GM12878 (cell line): ENCODE measurements at regions not wholly inside any gene's neighbourhood (a gene's known extent, or its start where the extent isn't known, plus 50 kb on each side); places are given as distances from the start of the nearest gene placed in this dataset.

Source experiments
- ATAC-seq: fragments of 200-7000 bp; cut with Tn5 transposase; 3 replicates; pipeline ENCODE4 v1.9.1; 2020; ENCODE audit warnings: mild to moderate bottlenecking, moderate library complexity
- BruUV-seq: library from RNA; stranded (reverse); fragments of 400-500 nt; replicated peaks from 2 replicates; lab custom pipeline; 2021; lab: Mats Ljungman, UMichigan
- CTCF ChIA-PET: fragments of 300-600 bp; sonication (Branson Sonifier 250); formaldehyde crosslinking; extraction: SDS; loops from one replicate; lab custom pipeline; 2021; ENCODE audit warnings: inconsistent platforms; lab: Yijun Ruan, JAX
- POLR2A ChIA-PET: fragments of 350-600 bp; formaldehyde crosslinking; extraction: SDS; loops from one replicate; lab custom pipeline; 2021; ENCODE audit warnings: inconsistent platforms; lab: Charles Lee
- RAD21 ChIA-PET: fragments of 300-600 bp; sonication (Branson Sonifier 250); formaldehyde crosslinking; loops from one replicate; lab custom pipeline; 2023; ENCODE audit warnings: antibody characterized with exemption; ENCODE audit not compliant: unreplicated experiment; lab: Charles Lee
- SMC1A ChIA-PET: fragments of 300-600 bp; sonication (Branson Sonifier 250); formaldehyde crosslinking; loops from one replicate; lab custom pipeline; 2023; ENCODE audit not compliant: unreplicated experiment, uncharacterized antibody; lab: Charles Lee
- DNase-seq: peaks from one replicate; pipeline ENCODE4 v3.0.0-alpha.2; 2011; ENCODE audit warnings: low read depth, low spot score
- FAIRE-seq: peaks from 3 replicates; lab custom pipeline; 2011; peaks lifted over from hg19 to GRCh38; lab: Jason Lieb, UNC
- H2AFZ ChIP-seq: 2 replicates; pipeline ENCODE4 v1.6.0; 2011; ENCODE audit warnings: low read depth, low read length, control low read depth; ENCODE audit not compliant: control insufficient read depth
- H3K27ac ChIP-seq: 2 replicates; pipeline ENCODE4 v1.5.1; 2011; ENCODE audit warnings: control low read depth; ENCODE audit not compliant: control insufficient read depth, insufficient read depth
- H3K27me3 ChIP-seq, 2 experiments: replicated peaks in 1 of 2; 2 replicates each; pipeline versions ENCODE4 v1.6.0 to v1.6.1; 2011; ENCODE audit warnings: low read length in 1 of 2; ENCODE audit not compliant: control insufficient read depth in 2 of 2, insufficient read depth in 2 of 2
- H3K36me3 ChIP-seq, 2 experiments: 2 replicates each; pipeline ENCODE4 v1.5.1; 2011; ENCODE audit warnings: low read length in 1 of 2; ENCODE audit not compliant: control insufficient read depth in 2 of 2, insufficient read depth in 2 of 2
- H3K4me1 ChIP-seq: 2 replicates; pipeline ENCODE4 v1.6.1; 2011; ENCODE audit warnings: mild to moderate bottlenecking, low read length, moderate library complexity, mixed read lengths; ENCODE audit not compliant: control insufficient read depth, insufficient read depth
- H3K4me2 ChIP-seq: 2 replicates; pipeline ENCODE4 v1.6.0; 2011; ENCODE audit warnings: control low read depth; ENCODE audit not compliant: control insufficient read depth, insufficient read depth
- H3K4me3 ChIP-seq: fragments of 200-600 bp; sonication (generic); 2 replicates; pipeline ENCODE4 v1.5.1; 2016
- H3K79me2 ChIP-seq: 2 replicates; pipeline ENCODE4 v1.6.0; 2011; ENCODE audit warnings: low read length; ENCODE audit not compliant: control insufficient read depth, insufficient read depth
- H3K9ac ChIP-seq: 2 replicates; pipeline ENCODE4 v1.8.0; 2011; ENCODE audit warnings: low read length, control low read depth, mixed read lengths; ENCODE audit not compliant: control insufficient read depth, insufficient read depth
- H3K9me3 ChIP-seq: replicated peaks from 3 replicates; pipeline ENCODE4 v1.5.1; 2011; ENCODE audit warnings: mild to moderate bottlenecking, low read length; ENCODE audit not compliant: control insufficient read depth, insufficient read depth
- H4K20me1 ChIP-seq: 2 replicates; pipeline ENCODE4 v1.6.0; 2011; ENCODE audit not compliant: control insufficient read depth, insufficient read depth
- EP300 ChIP-seq, 2 experiments: fragments of 150-350 bp in 1 of 2; IDR thresholded peaks; 2 replicates each; pipeline ENCODE4 v1.6.1; 2011 to 2012; ENCODE audit warnings: low read depth in 2 of 2, low read length in 2 of 2, borderline replicate concordance in 1 of 2, improper control_type of control experiment in 1 of 2, inconsistent platforms in 1 of 2; ENCODE audit not compliant: control insufficient read depth in 1 of 2
- NFXL1 ChIP-seq: fragments of 450-650 bp; IDR thresholded peaks from 2 replicates; pipeline ENCODE4 v1.6.1; 2017; ENCODE audit warnings: antibody characterized with exemption, mild to moderate bottlenecking, borderline replicate concordance
- PBX3 ChIP-seq: IDR thresholded peaks from 2 replicates; pipeline ENCODE4 v1.6.1; 2011; ENCODE audit warnings: mild to moderate bottlenecking, low read depth, low read length, moderate library complexity; ENCODE audit not compliant: insufficient replicate concordance
- SMAD1 ChIP-seq: fragments of 450-650 bp; IDR thresholded peaks from 2 replicates; pipeline ENCODE4 v1.6.1; 2018; ENCODE audit warnings: mild to moderate bottlenecking, low read depth; ENCODE audit not compliant: partially characterized antibody
- WGBS: methylation state at CpG from one replicate; pipeline ENCODE4 v1.1.6; 2016; ENCODE audit warnings: low lambda C conversion rate; ENCODE audit not compliant: insufficient replicate concordance, insufficient coverage; ENCODE audit errors: missing lambda C conversion rate; 5-methylcytosine and 5-hydroxymethylcytosine counted together
- in situ Hi-C: fragments of 300-500 bp; cut with MboI; formaldehyde crosslinking; loops from 9 replicates; pipeline ENCODE4 v1.14.3; 2018; ENCODE audit warnings: mixed read lengths
- intact Hi-C: fragments of 100-400 bp; cut with micrococcal nuclease; formaldehyde crosslinking; loops from one replicate; pipeline ENCODE4 v1.14.2; 2022; ENCODE audit not compliant: unreplicated experiment

- TF ChIP-seq SMAD1 (no peak), EP300 (IDR thresholded peaks at IDR 0.05; ENCODE audit: borderline replicate concordance in 1 of 2, control insufficient read depth in 1 of 2, low read depth in 2 of 2, low read length in 2 of 2) (no peak), NFXL1 (no peak)
Observed at GRCh38 chr5:105828821-105829220, 1841.9 kb downstream of the EFNA5 start (continued).

GRCh38 chr5:105821800-105822199 lies 1848.9 kb downstream of the EFNA5 start:
- in situ Hi-C loops: no loop called here
- POLR2A ChIA-PET: no interaction called here
- no peak overlapping the region for H2AFZ ChIP-seq

More at GRCh38 chr5:105821800-105822199, 1848.9 kb downstream of the EFNA5 start:
- no peak overlapping the region for H3K27ac ChIP-seq
- no peak for TF ChIP-seq PBX3
- BruUV-seq: no TSS peak
- ATAC-seq (no peak), FAIRE-seq (no peak), DNase-seq (no peak)
- H3K4me3 ChIP-seq: no peak overlapping the region
- H3K9ac ChIP-seq: no peak overlapping the region
- no peaks in the 10 kb centered on the region for H4K20me1 ChIP-seq
- no peaks in the 10 kb centered on the region for H3K79me2 ChIP-seq
- H3K27me3 ChIP-seq: no peaks in the 10 kb centered on the region
- ChIA-PET RAD21 (no interaction called here), CTCF (no interaction called here), SMC1A (no interaction called here)
- no peaks in the 10 kb centered on the region for H3K36me3 ChIP-seq
- H3K9me3 ChIP-seq: no peaks in the 10 kb centered on the region
- WGBS: 0% methylated on average over 2 of the region's 2 CpGs
- intact Hi-C loops: no loop called here
- H3K4me2 ChIP-seq: no peak overlapping the region
- H3K4me1 ChIP-seq: no peaks in the 10 kb centered on the region
